Duodenal mucosa (tissue), 2 donors: ENCODE measurements at regions not wholly inside any gene's neighbourhood (a gene's known extent, or its start where the extent isn't known, plus 50 kb on each side); places are given as distances from the start of the nearest gene placed in this dataset.

Experiments
- H3K27ac ChIP-seq: one replicate; pipeline ENCODE4 v1.7.0; 2013; ENCODE audit warnings: low read depth, low read length
- H3K27me3 ChIP-seq, 2 donors: one replicate each; pipeline ENCODE4 v1.7.0; 2013; ENCODE audit warnings: low read length in 2 of 2, control low read depth in 1 of 2; ENCODE audit not compliant: insufficient read depth in 2 of 2, control insufficient read depth in 1 of 2
- H3K36me3 ChIP-seq, 2 donors: one replicate each; pipeline ENCODE4 v1.7.0; 2013; ENCODE audit warnings: low read length in 2 of 2, control low read depth in 1 of 2; ENCODE audit not compliant: insufficient read depth in 2 of 2, control insufficient read depth in 1 of 2
- H3K4me1 ChIP-seq, 2 donors: one replicate each; pipeline ENCODE4 v1.7.0; 2013; ENCODE audit warnings: low read length in 2 of 2, control low read depth in 1 of 2; ENCODE audit not compliant: insufficient read depth in 2 of 2, control insufficient read depth in 1 of 2
- H3K4me3 ChIP-seq, 2 donors: one replicate each; pipeline ENCODE4 v1.7.0; 2013; ENCODE audit warnings: low read length in 2 of 2, low read depth in 1 of 2
- H3K9ac ChIP-seq, 2 donors: one replicate each; pipeline ENCODE4 v1.7.0; 2013; ENCODE audit warnings: low read length in 2 of 2, low read depth in 1 of 2
- H3K9me3 ChIP-seq, 2 donors: one replicate each; pipeline ENCODE4 v1.7.0; 2013; ENCODE audit warnings: low read length in 2 of 2, control low read depth in 1 of 2; ENCODE audit not compliant: control insufficient read depth in 1 of 2

DNA sequence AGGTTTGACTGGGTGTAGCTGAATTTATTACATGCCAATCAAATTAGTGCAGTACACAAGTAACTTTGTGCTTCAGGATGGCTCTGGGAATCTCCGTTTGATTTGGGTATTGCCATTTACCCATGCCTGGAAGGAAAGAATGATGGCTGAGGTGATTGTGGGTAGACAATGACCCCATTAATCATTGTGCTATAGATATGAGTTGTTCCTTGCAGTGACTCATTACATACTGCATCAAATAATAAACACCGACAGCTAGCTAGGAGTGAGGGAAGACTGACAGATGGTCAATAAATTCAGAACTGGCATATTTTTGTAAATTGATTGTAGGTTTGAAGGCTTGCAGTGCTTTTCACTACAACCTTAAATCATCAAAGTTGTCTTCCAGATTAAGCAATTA is 1069.5 kb downstream of the DIAPH3 start:
- no peaks in the 10 kb centered on the region for H3K36me3 ChIP-seq
- no peak overlapping the region for H3K9ac ChIP-seq
- no peaks in the 10 kb centered on the region for H3K27me3 ChIP-seq
- no peak overlapping the region for H3K4me3 ChIP-seq
- no peaks in the 10 kb centered on the region for H3K4me1 ChIP-seq
- no peak overlapping the region for H3K27ac ChIP-seq
- no peaks in the 10 kb centered on the region for H3K9me3 ChIP-seq

DNA sequence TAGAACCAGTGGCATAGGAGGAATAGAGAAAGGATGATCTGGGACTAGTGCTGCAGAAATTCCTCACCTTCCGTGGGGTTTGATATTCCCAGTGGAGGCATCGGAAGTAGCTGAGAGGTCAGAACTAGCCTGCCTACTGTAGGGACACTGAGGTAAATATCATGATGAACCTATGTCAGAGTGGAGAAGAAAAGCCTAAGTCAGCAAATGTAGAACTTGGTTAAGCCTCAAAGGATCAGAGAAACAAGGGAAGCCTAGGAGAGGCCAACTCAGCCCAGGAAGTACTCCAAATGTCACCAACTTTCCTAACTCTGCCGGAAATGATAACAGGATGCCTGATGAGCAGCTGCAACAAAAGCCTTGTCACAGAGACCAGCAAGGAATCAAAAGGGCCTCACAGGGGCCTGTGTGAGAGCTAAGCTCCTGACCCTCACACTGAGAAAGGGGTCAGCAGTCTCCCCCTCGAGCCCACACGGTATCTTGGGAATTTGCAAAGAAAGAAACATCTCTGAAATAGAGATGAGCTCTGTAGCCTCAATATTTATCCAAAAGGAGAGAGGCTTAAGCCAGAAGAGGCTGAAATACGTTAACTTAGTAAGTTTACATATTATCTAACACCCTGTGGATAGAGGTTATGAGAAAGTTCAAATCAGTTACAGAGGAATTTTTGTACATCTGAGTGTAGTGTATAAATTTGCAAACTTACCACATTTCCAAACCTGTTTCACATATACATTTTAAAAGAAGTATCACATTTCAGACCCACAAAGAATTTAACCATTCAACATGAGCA is 1064.3 kb downstream of the DIAPH3 start:
- Histone ChIP-seq H3K4me1 (no peaks in the 10 kb centered on the region), H3K9ac (no peak overlapping the region), H3K27me3 (no peaks in the 10 kb centered on the region), H3K36me3 (no peaks in the 10 kb centered on the region), H3K9me3 (no peaks in the 10 kb centered on the region), H3K27ac (no peak overlapping the region), H3K4me3 (no peak overlapping the region)

DNA sequence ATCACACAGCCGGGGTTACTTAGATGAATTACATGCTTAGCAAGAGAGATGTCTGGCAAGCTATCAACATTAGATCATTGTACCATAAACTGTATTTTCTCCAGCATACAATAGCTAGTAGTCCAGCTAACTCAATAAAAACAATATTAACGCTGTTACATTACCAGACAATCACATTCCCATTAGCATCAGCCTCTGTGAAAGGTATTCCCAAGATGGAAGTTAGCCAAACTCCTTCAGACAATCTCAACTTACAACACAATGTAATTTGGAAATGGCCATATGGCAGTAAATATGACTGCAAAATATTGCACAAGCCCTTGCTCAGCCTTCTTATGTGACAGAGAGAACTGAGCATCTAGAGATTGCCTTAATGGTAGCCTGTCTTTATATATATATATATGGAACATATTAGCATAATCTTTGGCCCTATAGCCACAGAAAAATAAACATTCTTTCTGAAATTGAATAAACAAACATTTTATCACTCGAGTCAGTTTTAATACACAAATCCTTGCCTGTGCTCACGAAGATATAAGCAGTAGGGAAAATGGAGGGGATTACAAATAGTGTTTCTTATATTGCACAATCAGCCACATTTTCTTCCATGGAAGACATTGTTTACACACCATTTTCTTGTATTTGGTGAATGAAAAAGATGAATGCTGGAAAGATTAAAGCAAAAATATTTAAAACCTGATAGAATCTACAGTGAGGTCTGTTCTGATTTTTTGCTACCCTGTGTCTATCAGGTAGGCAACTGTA is 1060.5 kb downstream of the DIAPH3 start:
- Histone ChIP-seq H3K4me3 (no peak overlapping the region), H3K4me1 (no peaks in the 10 kb centered on the region), H3K27ac (no peak overlapping the region), H3K9me3 (no peaks in the 10 kb centered on the region), H3K9ac (no peak overlapping the region), H3K27me3 (no peaks in the 10 kb centered on the region), H3K36me3 (no peaks in the 10 kb centered on the region)

DNA sequence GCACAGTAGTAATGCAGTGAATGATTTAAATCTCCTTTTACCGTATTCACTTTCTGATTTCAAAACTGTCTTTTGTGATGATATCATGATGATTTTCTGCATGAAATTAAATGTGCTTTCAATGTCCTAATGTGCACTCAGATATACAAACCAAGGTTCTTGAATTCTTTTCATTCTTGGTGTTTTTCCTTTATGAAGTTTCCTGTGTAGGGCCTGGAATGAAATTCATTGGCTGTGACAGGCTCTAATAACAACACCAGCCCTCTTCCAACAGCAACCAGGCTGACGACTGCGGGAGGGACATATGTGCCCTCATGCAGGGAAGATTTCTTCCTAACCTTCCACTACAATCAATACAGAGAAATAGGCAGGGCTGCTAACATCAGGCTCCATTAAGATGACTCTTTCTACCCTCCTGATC is 1052.0 kb downstream of the DIAPH3 start:
- no peak overlapping the region for H3K27ac ChIP-seq
- H3K36me3 ChIP-seq: no peaks in the 10 kb centered on the region
- H3K27me3 ChIP-seq: no peaks in the 10 kb centered on the region
- H3K4me3 ChIP-seq: no peak overlapping the region
- H3K9me3 ChIP-seq: no peaks in the 10 kb centered on the region
- H3K9ac ChIP-seq: no peak overlapping the region
- H3K4me1 ChIP-seq: no peaks in the 10 kb centered on the region

DNA sequence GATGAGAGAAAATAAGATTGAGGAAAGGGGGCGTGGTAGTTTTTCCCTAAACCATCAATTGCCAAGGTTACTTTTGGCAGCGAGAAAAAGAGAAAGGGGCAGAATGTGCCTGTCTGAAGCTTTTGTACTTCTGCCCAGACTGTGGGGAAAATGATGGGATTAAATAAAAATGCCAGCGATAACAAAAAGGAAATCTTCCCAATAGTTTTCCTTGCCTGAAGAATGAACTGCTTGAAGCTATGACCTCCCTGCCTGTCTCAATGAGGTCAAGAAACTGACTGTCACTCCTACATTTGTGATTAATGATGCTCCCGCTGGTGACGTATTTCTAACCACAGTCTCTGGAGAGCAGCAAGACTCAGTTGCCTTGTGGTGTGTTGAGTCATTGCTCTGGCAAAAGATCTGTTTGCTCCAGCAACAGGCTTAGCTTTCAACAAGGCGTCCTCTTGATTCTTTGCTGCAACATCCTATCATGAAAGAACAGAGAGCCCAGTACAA is 1051.5 kb downstream of the DIAPH3 start:
- Histone ChIP-seq H3K9ac (no peak overlapping the region), H3K4me3 (no peak overlapping the region), H3K36me3 (no peaks in the 10 kb centered on the region)

DNA sequence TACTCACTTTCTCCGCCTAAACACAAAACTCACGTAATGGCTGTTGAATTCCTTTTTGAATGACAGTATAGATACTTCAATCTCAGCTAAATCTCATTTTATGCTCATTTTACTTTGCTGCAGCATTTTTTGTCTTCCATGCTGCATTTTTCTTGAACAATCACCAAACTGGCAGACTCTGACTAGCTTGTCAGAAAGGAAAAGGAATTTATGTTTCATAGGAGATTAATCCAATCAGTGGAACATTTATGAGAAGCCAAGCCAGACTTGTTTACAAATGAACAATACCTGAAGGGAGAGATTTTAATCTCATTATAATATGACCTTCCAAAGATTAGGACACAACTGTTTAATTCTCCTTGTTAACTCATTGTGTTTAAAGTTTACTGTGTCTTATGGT is 1044.3 kb downstream of the DIAPH3 start:
- Histone ChIP-seq H3K27me3 (no peaks in the 10 kb centered on the region), H3K9ac (no peak overlapping the region), H3K9me3 (no peaks in the 10 kb centered on the region), H3K27ac (no peak overlapping the region), H3K36me3 (no peaks in the 10 kb centered on the region), H3K4me1 (peaks cover 0 to 4% of the 10 kb centered on the region in 2 donors), H3K4me3 (no peak overlapping the region)

More for the DNA sequence above, 1051.5 kb downstream of the DIAPH3 start:
- Histone ChIP-seq H3K9me3 (no peaks in the 10 kb centered on the region), H3K27ac (no peak overlapping the region), H3K27me3 (no peaks in the 10 kb centered on the region), H3K4me1 (no peaks in the 10 kb centered on the region)

DNA sequence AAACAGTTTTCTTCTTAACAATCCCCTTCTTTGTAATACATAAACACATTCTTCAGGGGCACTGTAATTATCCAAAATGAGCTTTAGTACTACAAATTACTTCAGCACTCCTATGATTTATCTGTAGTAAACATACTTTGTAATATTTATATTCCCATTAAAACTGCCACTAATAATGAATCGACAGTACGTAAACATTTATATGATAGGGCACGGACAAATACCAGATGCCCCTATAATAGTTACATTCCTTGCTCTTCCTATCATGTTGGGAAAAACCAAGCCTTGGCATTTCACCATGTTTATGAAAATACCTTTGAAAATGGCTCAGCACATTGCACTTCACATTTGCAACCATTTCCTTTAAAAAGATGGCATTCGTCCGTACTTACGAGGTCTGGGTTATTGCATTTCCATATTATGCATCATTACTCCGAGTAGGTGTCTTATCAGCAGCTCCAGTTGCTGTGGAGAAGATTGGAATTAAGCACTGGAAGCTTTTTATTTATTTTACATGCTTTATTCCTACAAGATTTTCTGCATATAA is 1043.4 kb downstream of the DIAPH3 start:
- H3K27ac ChIP-seq: no peak overlapping the region
- no peak overlapping the region for H3K4me3 ChIP-seq
- no peaks in the 10 kb centered on the region for H3K27me3 ChIP-seq
- no peaks in the 10 kb centered on the region for H3K9me3 ChIP-seq
- peaks cover 0 to 4% of the 10 kb centered on the region in 2 donors for H3K4me1 ChIP-seq
- no peaks in the 10 kb centered on the region for H3K36me3 ChIP-seq
- no peak overlapping the region for H3K9ac ChIP-seq

DNA sequence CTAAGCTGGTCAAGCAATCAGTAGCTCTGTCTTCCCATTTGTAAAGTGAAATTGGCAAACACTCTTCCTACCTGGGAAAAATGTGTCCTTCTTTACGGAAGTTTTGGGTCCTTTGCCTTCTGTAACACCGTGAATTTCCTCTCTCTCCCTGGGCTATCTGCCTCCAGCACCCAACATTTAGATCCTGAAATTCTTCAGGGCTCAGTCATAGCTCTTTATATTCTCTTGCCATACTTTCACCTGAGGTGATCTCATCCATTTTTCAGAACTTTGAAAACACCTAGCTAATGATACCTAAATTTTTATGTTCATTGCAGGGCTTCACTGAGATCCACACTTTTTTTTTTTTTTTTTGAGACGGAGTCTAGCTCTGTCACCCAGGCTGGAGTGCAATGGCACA is 1042.2 kb downstream of the DIAPH3 start:
- H3K36me3 ChIP-seq: no peaks in the 10 kb centered on the region
- H3K27me3 ChIP-seq: no peaks in the 10 kb centered on the region
- peaks cover 0 to 4% of the 10 kb centered on the region in 2 donors for H3K4me1 ChIP-seq
- no peaks in the 10 kb centered on the region for H3K9me3 ChIP-seq
- no peak overlapping the region for H3K4me3 ChIP-seq
- H3K9ac ChIP-seq: no peak overlapping the region
- no peak overlapping the region for H3K27ac ChIP-seq

DNA sequence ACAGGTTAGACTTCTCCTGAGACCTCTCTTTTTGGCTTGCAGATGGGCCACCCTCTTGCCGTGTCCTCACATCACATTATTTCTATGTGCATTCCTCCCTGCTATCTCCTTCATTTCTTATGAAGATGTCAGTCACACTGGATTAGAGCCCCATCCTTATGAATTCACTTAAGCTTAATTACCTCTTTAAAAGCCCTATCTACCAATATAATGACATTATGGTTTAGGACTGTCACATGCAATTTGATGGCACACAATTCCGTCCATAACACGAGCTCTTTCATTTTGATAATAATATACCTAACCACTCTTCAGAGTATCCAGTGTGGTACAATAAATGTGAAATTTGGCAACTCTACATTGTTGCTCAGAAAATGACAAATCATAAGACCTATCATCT is 1037.3 kb downstream of the DIAPH3 start:
- Histone ChIP-seq H3K36me3 (no peaks in the 10 kb centered on the region), H3K9me3 (no peaks in the 10 kb centered on the region), H3K27ac (no peak overlapping the region), H3K4me1 (no peaks in the 10 kb centered on the region), H3K4me3 (no peak overlapping the region), H3K27me3 (no peaks in the 10 kb centered on the region), H3K9ac (no peak overlapping the region)

DNA sequence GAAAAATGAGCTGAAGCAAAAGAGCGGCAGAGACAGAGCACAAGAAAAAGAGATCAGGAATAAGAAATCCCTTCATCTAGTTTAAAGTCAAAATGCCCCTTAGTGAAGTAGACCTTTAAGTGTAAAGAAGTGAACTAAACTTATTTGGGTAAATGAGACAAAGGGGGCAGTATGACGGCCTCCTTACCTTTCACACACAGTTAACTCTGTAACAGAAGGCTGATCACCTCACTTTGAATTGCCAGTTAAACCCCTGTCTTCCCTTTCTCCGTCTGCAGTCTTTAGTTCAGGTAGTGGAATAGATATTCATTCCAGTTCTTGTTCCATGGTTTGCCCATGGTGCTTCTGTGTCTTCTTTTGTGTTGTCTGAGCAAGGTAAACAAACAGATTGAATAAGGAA is 1029.8 kb downstream of the DIAPH3 start:
- Histone ChIP-seq H3K4me1 (no peaks in the 10 kb centered on the region), H3K9ac (no peak overlapping the region), H3K9me3 (no peaks in the 10 kb centered on the region), H3K36me3 (no peaks in the 10 kb centered on the region), H3K27ac (no peak overlapping the region), H3K27me3 (no peaks in the 10 kb centered on the region), H3K4me3 (no peak overlapping the region)
